HUES6 (cell line): ENCODE measurements at regions not wholly inside any gene's neighbourhood (a gene's known extent, or its start where the extent isn't known, plus 50 kb on each side); places are given as distances from the start of the nearest gene placed in this dataset.

Experiments used
- H3K27ac ChIP-seq: 2 replicates; pipeline ENCODE4 v1.7.0; 2013; ENCODE audit warnings: low read depth, mild to moderate bottlenecking, low read length, inconsistent platforms
- H3K27me3 ChIP-seq: 2 replicates; pipeline ENCODE4 v1.6.1; 2013; ENCODE audit warnings: low read length; ENCODE audit not compliant: control insufficient read depth, insufficient read depth
- H3K36me3 ChIP-seq: 2 replicates; pipeline ENCODE4 v1.6.1; 2013; ENCODE audit warnings: low read length; ENCODE audit not compliant: control insufficient read depth, insufficient read depth
- H3K4me1 ChIP-seq: 2 replicates; pipeline ENCODE4 v1.6.1; 2013; ENCODE audit warnings: low read length; ENCODE audit not compliant: control insufficient read depth, insufficient read depth
- H3K4me3 ChIP-seq: 2 replicates; pipeline ENCODE4 v1.5.1; 2013; ENCODE audit warnings: low read depth, low read length
- H3K9ac ChIP-seq: one replicate; pipeline ENCODE4 v1.6.1; 2013; ENCODE audit warnings: mild to moderate bottlenecking, low read length
- H3K9me3 ChIP-seq: 2 replicates; pipeline ENCODE4 v1.6.1; 2013; ENCODE audit warnings: low read depth, low read length; ENCODE audit not compliant: control insufficient read depth, insufficient read depth

DNA sequence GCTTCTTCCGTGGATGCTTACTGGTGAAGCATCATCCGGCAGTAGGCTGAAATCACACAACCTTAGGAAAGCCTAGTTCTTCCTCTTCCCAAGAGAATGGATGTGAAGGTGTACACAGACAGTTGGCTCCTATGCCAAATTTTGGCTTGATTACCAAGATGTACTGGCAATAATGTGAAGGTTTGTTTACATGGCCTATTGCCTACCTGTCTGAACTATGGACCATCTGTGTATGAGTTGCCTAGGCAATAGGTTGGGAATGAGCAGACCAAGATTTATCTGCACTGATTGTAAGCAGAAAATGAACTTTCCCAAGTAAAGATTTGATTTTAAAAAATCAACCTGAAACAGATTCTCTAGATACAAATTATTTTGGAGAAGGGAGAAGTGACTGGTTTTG is 325.9 kb upstream of the SORCS1 start:
- Histone ChIP-seq H3K9me3 (no peaks in the 10 kb centered on the region), H3K27me3 (no peaks in the 10 kb centered on the region), H3K4me1 (no peaks in the 10 kb centered on the region), H3K9ac (no peak overlapping the region), H3K4me3 (no peak overlapping the region), H3K27ac (no peak overlapping the region), H3K36me3 (no peaks in the 10 kb centered on the region)

DNA sequence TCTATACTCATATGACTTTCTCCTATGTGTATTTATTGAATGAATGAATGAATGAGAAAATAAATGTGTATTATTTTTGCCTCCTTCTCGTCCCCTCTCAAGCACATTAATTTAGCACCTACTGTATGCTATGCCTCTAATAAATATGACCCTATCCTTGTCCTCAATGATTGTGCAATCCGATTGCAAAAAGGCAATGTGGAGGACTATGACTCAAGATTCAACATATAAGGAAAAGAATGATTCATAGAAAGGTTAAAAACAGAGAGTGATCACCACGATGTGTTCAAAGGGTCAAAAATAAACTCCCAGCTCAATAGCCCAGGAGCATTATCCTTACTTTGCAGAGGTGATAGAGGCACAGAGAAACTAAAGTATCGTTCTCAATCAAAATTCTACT is 322.8 kb upstream of the SORCS1 start:
- Histone ChIP-seq H3K4me3 (no peak overlapping the region), H3K27ac (no peak overlapping the region), H3K9me3 (0 out of 2 replicates have a peak, but pooled peaks cover under 1% of the 10 kb centered on the region)

DNA sequence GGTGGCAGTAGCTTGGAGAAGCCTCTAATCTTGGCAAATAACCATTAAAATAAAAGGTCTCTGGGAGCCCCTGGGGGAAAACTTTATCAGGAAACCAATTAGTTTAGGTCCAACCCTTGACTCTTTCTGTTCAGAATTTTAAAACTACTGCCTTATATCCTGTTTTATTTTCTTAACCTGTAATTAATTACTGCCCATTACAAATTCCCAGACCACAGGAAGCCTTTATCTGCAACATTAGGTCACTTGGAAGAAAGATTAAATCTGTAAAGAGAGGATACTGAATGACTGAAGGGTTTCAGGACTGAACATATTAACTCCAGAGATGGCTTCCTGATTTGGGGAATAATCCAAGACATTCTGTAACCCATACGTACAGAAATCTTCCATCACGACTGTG is 320.5 kb upstream of the SORCS1 start:
- peaks cover 7% of the 10 kb centered on the region; the same call in 1 of the 2 replicates for H3K9me3 ChIP-seq
- no peak overlapping the region for H3K9ac ChIP-seq
- no peak overlapping the region for H3K4me3 ChIP-seq
- no peak overlapping the region for H3K27ac ChIP-seq
- H3K4me1 ChIP-seq, result no peaks in the 10 kb centered on the region
- H3K36me3 ChIP-seq, result no peaks in the 10 kb centered on the region
- no peaks in the 10 kb centered on the region for H3K27me3 ChIP-seq

More for the DNA sequence above, 322.8 kb upstream of the SORCS1 start:
- Histone ChIP-seq H3K27me3 (no peaks in the 10 kb centered on the region), H3K36me3 (no peaks in the 10 kb centered on the region), H3K9ac (no peak overlapping the region), H3K4me1 (no peaks in the 10 kb centered on the region)

DNA sequence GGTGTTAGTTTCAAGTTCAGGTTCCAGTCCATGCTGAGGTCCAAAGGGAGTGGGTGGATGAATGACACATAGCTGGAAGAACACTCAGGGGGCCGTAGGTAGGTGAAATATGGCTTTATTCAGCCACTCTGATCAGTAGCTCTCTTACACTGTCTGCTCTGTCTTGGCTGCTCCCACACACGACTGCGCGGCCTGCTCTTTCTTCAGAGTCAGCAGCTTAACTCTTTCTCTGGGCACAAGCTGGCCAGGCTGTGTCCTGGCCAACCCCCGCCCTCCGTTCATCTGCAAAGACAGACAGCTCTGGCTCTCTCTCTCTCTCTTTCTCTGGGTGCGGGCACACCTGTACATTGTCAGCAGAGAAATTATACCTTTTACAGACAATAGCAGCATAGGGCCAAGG is 317.4 kb upstream of the SORCS1 start:
- no peaks in the 10 kb centered on the region for H3K36me3 ChIP-seq
- H3K27ac ChIP-seq, result no peak overlapping the region
- no peak overlapping the region for H3K9ac ChIP-seq
- H3K4me1 ChIP-seq, result no peaks in the 10 kb centered on the region
- peaks cover 15% of the 10 kb centered on the region for H3K9me3 ChIP-seq
- H3K27me3 ChIP-seq, result no peaks in the 10 kb centered on the region
- H3K4me3 ChIP-seq, result no peak overlapping the region

DNA sequence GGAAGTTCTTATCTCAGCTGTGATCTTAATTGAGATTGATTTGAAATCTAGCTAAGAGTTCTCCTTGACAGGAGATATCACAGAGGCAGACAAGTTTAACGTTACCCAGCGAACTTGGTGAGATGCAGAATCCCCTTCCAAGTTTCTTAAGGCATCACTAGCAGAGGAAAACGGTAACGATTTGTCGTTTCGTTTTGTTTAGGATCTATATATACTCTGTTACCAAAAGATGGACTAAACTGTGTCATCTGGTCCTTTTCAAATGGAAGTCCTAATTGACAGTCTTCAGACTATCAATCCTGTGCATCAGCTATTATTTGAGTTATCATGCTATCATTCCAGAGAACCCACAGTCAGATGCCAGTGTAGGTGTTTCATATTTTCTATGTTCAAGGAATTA is 316.7 kb upstream of the SORCS1 start:
- no peak overlapping the region for H3K27ac ChIP-seq
- H3K9me3 ChIP-seq, result peaks cover 15% of the 10 kb centered on the region
- H3K4me1 ChIP-seq, result no peaks in the 10 kb centered on the region
- H3K9ac ChIP-seq, result no peak overlapping the region
- H3K27me3 ChIP-seq, result no peaks in the 10 kb centered on the region
- H3K36me3 ChIP-seq, result no peaks in the 10 kb centered on the region
- H3K4me3 ChIP-seq, result no peak overlapping the region

DNA sequence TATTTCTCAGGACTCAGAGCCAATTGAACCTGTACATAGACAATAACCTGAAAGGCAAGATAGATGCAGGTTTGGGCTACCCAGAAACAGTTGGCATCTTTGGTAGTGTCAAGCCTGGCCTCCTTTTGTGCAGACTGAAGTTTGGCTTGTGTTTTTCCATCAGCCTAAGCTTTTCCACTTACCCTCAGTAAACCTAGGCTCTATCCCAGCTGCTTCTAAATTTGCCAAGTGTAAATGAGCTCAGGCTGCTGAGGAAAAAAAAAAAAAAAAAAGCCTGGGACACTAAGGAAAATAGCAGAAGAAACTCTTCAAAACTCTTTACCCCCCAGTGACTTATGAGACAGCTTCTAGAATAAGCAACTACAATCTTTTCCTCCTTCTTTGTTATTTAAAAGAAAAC is 316.3 kb upstream of the SORCS1 start:
- H3K4me1 ChIP-seq, result no peaks in the 10 kb centered on the region
- no peaks in the 10 kb centered on the region for H3K27me3 ChIP-seq
- H3K36me3 ChIP-seq, result no peaks in the 10 kb centered on the region
- no peak overlapping the region for H3K4me3 ChIP-seq
- H3K9ac ChIP-seq, result no peak overlapping the region
- no peak overlapping the region for H3K27ac ChIP-seq
- peaks cover 15% of the 10 kb centered on the region for H3K9me3 ChIP-seq

DNA sequence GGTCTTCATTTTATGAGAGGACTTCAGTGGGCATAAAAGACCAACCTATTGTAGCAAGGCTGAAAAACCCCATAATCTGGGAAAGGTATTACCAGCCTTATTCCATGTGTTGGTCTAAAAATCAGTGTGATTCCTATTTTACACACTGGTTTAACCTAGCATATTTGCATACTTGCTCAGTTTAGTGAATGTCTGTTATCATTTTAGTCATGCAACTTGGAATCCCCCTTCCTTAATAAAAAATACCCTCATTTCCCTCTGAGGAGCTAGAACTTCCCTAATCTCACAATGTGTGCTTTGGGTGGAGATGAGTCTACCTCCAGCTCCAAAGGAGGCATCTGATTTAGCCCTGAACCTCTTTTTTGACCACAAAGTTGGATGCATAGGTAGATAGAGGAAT is 312.8 kb upstream of the SORCS1 start:
- Histone ChIP-seq H3K36me3 (no peaks in the 10 kb centered on the region), H3K9me3 (peaks cover 14% of the 10 kb centered on the region), H3K4me3 (no peak overlapping the region)

DNA sequence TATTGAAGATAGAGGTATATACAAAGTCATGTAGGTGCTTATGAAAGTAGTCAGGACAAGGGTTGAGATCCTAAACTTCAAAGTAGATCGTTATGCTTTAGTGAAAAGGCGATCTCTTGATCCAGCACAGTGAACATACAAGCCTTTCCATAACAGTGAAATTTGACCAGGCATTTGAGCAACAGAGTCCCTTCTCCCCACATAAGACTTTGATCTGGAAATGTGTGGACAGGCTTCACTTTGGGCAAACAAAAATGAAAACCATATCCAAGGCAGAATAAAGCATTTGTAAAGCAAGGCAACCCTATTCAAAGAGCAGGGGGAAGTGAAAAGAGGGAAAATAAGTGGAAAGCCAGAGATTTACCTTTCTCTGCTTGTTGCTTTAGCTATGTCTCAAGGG is 311.9 kb upstream of the SORCS1 start:
- Histone ChIP-seq H3K9ac (no peak overlapping the region), H3K27me3 (no peaks in the 10 kb centered on the region), H3K4me3 (no peak overlapping the region), H3K27ac (no peak overlapping the region), H3K4me1 (no peaks in the 10 kb centered on the region), H3K9me3 (peaks cover 9% of the 10 kb centered on the region), H3K36me3 (no peaks in the 10 kb centered on the region)

More for the DNA sequence above, 312.8 kb upstream of the SORCS1 start:
- no peaks in the 10 kb centered on the region for H3K27me3 ChIP-seq
- H3K9ac ChIP-seq, result no peak overlapping the region
- no peak overlapping the region for H3K27ac ChIP-seq
- no peaks in the 10 kb centered on the region for H3K4me1 ChIP-seq

DNA sequence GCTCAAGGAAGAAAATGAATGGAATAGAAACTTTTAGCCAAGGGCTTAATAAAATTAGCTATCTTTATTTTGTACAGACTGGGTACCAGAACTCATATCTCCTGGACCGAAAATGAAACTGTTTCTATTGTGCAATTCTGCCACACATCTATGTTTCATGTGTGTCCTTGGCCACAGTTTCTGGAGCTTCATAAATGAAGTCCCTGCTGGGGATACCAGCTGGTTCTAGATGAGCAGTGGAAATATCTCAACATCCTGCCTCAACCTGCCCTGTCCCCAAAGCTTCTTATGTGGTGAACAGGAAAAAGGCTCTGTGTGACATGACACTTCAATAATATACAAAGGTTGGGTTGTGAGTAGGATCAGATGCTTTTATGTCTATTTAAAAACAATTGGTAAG is 310.1 kb upstream of the SORCS1 start:
- Histone ChIP-seq H3K9me3 (peaks cover 4% of the 10 kb centered on the region), H3K27me3 (no peaks in the 10 kb centered on the region), H3K9ac (no peak overlapping the region), H3K27ac (no peak overlapping the region), H3K4me1 (no peaks in the 10 kb centered on the region), H3K4me3 (no peak overlapping the region), H3K36me3 (no peaks in the 10 kb centered on the region)

DNA sequence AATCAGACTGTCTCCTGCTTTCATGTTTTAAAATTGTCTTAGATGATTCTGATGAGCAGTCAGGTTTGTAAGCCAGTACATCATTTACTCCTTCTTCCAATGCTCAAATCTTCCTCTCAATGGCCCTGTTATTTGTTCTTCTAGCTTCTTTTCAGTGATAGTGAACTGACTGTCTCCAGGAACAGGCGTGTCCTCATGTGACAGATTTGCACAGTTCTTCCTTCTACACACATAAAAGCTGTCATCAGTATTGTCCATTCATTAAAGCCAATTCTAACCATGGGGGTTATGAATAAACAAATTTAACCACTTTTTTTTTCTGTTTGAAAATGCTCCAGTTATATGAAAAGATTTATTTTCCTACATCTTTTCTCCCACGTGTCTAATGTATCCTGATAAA is 308.7 kb upstream of the SORCS1 start:
- H3K9ac ChIP-seq, result no peak overlapping the region
- no peak overlapping the region for H3K4me3 ChIP-seq
- no peaks in the 10 kb centered on the region for H3K36me3 ChIP-seq
- no peak overlapping the region for H3K27ac ChIP-seq
- no peaks in the 10 kb centered on the region for H3K9me3 ChIP-seq
- H3K27me3 ChIP-seq, result no peaks in the 10 kb centered on the region
- no peaks in the 10 kb centered on the region for H3K4me1 ChIP-seq

DNA sequence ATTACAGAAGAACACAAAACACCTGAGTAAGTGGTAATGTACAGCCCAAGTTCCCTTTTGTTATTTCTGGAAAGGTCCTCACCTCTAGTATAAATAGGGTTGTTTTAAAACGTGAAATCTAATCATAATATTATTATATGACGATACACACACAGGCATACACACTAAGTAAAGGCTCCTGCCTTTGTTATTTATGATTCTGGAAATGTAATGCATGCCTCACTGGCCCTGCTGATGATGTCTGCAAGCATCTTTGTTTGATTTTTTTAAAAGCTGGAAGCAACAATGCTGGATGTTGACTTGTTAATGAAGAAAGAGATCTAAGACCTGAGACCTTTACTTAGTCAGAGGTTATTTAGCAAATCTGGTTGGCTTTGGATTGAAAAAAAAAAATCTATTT is 307.4 kb upstream of the SORCS1 start:
- no peak overlapping the region for H3K4me3 ChIP-seq
- no peaks in the 10 kb centered on the region for H3K4me1 ChIP-seq
- no peaks in the 10 kb centered on the region for H3K9me3 ChIP-seq
- H3K27ac ChIP-seq, result no peak overlapping the region
- H3K36me3 ChIP-seq, result no peaks in the 10 kb centered on the region
- H3K9ac ChIP-seq, result no peak overlapping the region
- H3K27me3 ChIP-seq, result no peaks in the 10 kb centered on the region

DNA sequence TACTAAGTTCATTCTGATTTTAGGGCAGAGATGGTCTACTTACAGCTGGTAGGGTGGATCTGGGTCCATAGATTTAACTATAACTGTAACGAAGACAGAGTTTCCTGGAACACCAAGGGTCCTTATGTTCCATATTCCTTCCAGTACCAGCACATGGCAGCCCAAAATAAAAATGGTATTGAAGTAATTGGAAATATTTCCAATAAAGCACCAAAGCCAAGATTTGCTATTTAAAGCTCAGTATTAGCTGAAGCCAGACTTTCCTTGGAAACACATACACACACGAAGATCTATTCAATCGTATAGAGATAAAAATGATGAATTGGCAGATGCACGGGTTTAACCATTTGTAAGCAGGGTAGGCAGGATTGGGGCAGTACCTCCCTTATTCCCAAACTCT is 289.1 kb upstream of the SORCS1 start:
- no peak overlapping the region for H3K9ac ChIP-seq

More for the DNA sequence above, 289.1 kb upstream of the SORCS1 start:
- Histone ChIP-seq H3K9me3 (no peaks in the 10 kb centered on the region), H3K4me1 (no peaks in the 10 kb centered on the region; the same call in 1 of the 2 replicates), H3K4me3 (no peak overlapping the region), H3K27ac (no peak overlapping the region), H3K27me3 (no peaks in the 10 kb centered on the region), H3K36me3 (no peaks in the 10 kb centered on the region)
